Effector CD4-positive, alpha-beta T cell (primary cell): ENCODE measurements at regions not wholly inside any gene's neighbourhood (a gene's known extent, or its start where the extent isn't known, plus 50 kb on each side); places are given as distances from the start of the nearest gene placed in this dataset.

Source experiments
- DNase-seq: peaks from one replicate; pipeline ENCODE4 v3.0.0-alpha.2; 2020

DNA sequence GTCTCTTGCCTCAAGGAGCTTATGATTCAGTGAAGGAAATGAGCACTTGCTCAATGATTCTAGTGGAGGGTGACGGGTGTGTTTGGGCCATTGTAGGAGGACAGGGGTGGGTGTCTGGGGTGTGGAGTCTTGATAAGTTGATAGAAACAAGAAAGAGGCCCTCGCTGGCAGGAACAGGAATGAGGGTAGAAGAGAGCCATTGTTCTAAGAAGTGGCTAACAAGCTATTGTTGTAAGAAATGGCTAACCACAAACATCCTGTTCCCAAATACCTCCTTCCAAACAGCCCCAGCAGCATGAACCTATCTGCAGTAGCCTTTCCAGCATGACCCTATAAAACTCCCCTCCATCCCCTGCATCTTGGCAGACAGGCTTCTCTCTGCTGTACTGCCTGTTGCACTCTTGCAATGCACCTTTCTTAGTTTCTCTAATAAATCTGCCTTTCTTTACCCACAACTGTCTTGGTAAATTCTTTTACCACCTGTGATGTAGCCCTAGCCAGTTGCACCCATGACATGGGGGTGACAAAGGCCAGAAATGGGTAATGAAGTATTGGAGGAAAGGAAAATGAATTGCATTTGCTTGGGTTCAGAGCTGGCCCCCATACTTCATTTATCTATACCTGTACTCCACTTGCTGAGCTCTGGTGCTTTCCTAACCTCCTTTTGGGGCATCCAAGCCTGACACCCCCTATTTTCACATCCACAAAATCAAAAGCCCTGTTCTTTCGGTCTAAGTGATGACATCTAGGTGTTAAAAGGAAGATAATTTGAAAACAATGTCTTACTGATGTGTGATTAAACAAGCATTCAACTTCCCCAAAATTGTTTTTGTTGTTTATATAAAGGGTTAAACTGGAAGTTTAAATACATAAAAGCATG lies 389.1 kb downstream of the GRIN2B start:
- DNase-seq = no peak

DNA sequence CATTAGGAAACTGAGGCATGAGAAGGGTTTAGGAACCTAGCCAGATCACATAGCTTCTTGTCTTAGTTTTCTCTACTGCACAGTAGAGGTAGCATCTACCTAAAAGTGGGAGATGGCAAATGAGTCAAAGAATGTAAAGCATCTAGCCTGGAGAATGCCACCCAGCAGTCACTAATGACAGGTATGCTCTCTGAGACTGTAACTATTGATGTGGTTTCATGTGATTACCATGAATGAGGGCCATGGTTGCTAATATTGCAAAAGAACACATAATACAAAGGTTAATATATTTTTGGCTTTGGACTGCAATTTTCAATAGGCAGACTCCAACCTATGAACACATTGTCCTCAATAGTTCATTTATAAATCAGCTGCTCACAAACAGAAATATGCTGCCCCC lies 389.9 kb downstream of the GRIN2B start:
- DNase-seq = no peak

DNA sequence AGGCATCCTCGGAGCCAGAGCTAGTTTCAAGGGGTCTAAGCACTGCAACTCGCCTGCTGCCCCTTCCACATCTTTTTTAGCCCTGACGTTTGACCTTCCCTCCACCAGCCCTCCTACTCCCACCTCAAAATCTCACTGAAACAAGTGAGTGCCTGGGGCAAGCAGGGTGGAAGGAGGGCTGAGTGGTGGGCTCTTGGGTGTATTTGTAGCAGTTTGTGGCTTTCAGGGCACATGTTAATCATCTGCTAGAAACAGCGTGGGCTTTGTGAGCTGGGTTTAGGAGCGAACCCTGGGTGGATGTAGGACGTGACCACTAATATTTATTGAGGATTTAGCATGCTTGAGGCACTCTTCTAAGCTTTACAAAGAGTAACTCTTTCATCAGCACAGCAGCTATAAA lies 390.3 kb downstream of the GRIN2B start:
- DNase-seq = no peak

DNA sequence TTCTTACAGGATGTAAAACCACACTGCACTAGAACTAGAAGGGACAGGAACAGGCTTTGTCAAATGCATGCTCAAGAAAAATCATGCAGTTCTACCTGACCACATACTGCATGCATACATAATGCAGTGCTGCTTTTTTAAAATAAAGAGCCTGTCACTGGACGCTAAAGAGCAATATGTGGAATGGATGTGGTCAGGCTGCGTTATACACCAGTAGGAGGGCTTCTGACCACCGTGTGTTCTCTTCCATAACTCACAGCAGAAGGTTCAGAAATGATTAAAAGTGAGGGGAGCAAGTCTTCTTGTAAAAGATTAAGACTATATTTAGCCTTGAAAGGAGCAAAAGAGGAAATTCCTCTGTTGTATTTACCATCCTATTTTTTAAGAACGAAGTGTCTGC lies 392.0 kb downstream of the EMP1 start:
- no peak for DNase-seq

DNA sequence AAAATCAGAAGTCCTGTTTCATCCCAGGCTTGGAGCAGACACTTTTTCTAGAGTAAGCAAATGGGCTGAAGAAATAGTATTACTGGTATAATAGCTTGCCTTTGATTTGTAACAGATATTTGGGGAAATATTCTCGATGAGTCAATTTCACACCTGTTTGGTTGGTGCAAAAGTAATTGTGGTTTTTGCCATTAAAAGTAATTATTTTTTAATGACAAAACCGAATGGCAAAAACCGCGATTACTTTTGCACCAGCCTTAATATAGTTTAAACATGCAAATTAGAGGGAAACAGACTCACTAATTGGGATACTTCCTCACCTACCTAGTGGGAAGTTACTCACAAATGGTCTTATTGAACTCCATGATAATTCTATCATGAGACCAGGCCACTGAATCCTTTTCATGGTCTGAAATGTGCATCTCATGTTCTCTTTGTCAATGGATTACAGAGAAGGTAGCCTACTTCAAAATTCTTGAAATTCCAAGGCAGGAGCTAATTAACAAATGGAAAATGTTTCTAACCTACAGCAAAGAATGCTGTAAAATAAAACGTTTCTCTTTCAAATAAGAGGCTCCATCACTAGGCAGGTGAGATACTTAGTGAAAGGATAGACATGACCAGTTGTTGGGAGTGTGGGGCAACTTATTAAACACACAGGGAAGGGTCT lies 391.3 kb downstream of the EMP1 start:
- no peak for DNase-seq

DNA sequence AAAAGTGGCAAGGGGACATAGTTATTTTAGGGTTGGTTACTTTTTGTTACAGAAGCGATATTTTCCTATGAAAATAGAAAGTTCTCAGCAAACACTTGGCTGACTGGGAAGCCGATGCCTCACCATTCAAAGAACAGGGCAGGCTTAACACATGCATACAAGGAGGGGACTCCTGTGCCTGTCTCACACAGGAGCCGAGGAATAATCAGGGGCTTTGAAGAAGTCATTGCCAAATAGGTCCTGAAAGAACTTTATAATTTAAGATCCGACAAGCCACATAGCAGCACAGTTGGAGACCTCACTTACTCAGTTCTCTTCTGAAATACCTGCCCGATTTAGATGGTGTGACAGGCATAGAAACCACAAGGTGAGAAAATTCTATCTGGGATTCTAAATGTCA lies 389.8 kb downstream of the EMP1 start:
- no peak for DNase-seq

DNA sequence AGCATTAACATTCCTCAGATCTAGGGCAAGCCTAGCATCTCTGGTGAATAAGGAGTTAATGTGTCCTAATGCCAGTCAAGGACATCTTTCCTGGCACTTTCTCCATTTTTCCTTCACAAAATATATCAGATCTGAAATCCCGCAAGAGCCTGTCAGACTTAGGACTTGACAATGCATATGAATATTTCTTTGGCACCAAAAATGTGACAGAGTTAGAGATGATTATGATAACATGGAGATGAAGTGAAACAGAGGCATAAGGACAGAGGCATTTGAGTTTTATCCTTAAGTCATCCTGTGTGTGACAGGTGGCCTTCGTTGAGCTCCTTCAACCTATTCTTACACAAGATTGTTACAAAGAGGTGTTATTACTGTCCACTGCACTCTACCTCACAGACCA lies 388.0 kb downstream of the EMP1 start:
- no peak for DNase-seq

DNA sequence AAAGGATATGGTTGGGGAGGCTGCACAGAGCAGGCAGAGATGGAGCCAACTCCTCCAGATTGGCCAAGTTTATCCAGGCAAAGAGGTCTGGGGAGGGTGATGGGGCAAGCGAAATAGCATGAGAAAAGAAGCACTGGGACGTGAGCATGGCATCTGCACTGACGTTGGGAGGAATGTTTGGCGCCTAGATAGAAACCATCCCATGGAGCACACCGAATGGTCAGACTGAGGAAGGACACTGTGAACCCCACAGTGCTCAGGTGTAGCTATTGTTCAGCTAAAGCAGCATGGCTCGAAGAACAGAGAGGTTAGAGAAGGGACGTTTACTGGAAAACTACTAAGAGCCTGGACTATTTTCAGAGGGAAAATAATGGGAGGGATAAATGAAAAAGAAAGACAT lies 387.1 kb downstream of the EMP1 start:
- DNase-seq = no peak

DNA sequence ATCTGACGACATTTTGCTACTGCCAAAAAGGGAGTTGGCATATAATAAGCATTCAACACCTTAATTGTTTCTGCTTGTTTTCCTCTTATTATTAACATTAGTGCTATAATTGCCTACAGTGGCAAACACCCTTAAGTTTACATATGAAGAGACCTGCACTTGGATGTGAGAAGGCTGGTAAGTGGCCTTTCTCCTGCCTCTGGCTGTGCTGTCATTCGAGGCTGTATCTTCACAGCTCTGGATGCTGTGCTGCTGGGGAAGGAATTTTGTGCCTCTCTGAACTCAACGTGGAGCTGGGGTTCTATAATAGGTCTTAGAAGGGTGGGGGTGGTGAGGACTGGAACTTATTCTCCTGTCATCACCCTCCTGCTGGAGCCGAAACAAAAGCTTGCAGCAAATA lies 385.9 kb downstream of the EMP1 start:
- no peak for DNase-seq

DNA sequence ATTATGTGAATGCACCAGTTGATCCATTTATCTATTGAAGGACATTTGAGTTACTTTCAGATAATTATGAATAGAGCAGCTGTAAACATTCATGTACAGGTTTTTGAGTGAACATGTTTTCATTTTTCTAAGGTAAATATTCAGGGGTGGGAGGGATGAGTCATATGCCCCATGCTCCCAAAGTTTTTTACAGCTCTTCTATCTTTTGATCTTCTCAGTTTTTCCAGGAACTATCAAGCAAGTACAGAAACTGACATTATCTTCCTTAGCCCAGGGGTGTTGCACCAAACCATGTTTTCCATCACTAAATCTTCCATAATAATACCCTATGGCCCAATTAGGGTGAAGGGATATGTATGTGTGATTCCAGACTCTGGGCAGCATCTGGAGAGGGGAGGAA lies 384.5 kb downstream of the EMP1 start:
- DNase-seq = no peak

DNA sequence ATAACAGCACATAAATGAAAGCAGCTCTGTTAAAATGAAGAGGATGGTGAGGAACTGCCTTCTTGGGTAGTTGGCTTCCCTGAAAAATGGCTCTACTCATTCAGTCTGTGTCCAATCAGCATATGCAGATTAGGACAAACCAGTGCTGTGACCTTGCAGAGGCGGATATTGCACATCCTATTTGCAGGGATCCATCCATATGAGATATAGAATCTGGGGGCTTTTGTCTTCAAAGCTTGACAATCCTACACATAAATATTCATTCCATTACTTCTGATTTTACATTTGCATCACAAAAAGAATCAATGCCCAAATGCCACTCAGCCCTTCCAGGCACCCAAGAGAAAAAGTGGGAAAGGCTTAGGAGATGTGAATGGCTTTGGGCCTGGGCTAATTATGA lies 383.7 kb downstream of the EMP1 start:
- no peak for DNase-seq

DNA sequence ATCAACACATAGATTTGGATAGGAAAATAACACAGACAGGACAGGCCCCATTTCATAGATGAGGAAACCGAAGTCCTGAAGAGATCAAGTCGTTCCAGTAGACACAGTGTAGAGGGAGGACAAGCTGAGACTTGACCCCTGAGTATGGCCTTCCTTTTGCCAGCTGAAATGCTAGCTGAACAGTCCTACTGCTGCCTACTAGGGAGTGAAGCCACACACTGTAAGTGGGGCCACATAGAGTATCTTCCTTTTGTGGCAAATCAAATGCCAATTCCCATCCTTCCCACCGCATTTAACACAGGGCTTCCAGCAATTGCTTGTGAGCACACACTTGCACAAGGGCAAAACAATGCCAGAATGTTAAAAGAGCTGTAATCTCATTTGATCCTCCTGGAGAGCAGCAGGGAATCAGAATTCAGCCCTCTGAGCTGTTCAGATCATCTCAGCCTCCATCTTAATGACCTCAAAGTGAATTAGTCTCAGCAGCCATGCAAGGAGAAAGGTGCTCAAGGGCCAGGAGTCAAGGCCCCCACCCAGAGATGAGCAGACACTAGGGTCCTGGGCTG lies 380.5 kb downstream of the EMP1 start:
- no peak for DNase-seq

DNA sequence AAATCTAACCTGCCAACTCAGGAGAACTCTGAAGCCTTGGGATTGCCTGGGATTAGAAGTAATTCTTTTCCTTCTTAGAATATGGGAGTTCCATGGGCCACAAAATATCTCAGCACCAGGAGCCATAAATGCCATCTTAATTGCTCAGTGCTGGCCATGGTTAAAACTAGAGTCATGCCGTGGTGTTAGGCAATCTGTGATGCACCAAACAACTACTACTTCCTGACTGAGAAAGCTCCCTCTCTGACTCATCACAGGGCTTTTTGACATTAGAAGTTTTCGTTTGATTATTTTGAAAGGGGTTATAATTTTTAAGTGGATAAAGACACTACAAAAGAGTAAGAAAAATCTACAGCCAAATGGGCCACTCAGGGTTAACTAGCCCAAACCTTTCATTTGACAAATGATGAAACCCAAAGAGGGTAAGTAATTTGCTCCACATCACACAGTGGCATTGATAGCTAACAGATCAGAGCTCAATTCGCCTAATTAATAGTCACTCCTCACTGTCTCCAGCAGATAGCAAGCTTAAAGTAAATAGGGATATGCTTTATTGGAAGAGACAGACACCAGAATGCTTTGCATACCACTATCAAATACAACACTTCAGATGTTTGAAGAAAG lies 377.3 kb downstream of the EMP1 start:
- DNase-seq = no peak

DNA sequence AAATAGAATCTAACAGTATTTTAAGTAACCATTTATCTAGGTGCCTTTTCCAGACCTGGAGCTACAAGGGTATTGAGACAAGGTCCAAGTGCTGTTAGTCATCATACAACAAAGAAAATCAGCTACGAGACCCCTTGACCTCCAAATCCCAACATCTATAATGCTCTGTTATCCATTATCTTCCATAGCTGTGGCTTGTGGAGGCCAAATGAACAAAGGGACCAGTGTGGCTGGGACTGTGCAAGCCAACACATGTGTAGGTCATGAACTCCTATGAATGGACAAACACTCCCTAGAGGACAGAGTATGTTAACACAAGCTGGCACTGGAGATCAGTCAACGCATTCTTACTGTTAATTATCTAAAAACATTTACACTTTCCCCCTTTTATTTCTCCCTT lies 374.5 kb downstream of the EMP1 start:
- DNase-seq = no peak

DNA sequence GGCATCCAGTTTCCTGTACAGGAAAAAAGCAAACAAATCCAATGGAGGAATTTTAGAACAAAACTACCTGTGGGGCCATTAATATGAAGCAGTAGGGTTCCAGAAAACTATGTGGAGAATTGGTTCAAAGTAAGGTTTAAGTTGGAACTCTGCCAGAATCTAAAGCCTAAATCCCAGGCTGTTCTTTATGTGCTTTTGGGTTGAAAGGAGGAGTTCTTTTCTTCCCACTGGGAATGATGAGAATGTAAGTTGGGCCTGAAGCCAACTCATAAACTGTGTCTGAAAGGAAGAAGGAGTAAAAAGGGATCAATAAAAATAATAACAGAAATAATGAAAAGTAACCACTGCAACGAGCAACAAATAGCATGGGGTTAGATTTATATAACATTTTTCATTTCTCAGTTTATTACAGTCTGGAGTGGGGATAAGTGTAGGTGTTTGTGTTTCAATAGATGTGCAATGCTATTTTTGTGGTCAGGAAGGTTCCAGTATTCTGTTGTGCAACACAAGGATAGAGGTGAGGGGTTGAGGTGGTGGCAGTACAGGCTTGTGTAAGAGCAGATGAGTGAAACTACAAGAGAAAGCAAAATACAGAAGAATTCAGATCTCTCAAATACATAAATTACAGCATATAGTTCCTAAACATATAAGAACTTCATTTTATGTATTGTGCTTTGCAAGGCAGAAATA lies 373.6 kb downstream of the EMP1 start:
- DNase-seq = no peak

DNA sequence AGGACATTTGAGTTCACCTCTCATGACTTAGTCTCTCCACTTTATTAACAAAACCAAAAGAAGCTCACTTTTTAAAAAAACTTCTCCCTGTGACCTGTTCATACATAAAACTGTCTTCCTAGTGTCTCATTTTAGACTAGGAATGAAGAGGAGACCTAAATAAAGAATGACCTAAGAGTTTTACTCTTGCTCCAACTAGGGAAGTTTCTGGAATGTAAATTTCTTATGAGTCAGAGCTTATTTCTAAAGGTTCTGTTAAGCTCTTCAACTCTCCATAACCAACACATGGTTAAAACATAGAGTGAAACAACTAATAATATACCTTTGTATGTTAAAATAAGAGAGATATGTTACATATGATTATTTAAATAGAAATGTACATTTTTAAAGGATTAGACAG lies 369.8 kb downstream of the EMP1 start:
- no peak for DNase-seq

DNA sequence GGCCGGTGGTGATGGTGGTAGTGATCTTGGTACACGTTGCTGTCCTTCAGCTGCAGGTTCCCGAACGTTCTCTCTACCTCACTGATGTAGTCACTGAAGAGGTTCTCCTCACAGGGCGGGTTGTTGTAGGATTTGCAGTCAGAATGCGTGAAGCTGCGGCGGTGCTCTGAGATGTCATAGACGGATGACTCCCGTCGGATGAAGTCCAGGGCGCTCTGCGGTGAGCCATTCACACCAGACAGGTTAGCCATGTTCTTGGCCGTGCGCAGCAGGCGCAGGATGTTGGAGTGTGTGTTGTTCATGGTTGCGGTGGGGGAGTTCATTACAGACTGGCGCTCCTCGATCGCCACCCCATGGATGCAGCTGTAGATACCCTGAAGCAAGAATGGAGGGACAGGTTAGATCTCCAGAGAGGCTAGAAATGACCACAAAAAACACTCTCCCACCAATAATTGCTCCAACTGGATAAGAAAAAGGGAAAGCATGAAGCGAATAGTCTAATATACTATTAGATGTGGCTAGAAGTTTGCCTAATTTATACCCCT lies 367.8 kb downstream of the EMP1 start:
- DNase-seq = no peak

DNA sequence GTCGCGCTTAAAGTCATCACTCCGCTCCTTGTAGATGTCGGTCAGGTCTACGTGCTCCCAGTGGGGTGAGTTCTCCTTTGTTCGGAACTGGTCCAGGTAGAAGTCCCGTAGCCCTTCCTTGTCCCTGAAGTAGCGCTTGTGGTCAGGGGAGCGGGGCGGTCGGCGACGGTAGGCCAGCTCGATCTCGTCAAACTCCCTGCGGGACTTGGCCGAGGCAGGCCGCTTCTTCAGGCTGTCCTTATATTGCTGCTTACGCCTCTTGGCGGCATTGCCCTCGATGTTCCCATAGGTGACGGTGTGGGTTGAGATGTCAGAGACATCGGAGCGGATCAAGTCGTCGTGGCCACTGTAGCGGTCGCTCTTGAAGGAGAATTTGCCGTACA lies 367.2 kb downstream of the EMP1 start:
- no peak for DNase-seq

DNA sequence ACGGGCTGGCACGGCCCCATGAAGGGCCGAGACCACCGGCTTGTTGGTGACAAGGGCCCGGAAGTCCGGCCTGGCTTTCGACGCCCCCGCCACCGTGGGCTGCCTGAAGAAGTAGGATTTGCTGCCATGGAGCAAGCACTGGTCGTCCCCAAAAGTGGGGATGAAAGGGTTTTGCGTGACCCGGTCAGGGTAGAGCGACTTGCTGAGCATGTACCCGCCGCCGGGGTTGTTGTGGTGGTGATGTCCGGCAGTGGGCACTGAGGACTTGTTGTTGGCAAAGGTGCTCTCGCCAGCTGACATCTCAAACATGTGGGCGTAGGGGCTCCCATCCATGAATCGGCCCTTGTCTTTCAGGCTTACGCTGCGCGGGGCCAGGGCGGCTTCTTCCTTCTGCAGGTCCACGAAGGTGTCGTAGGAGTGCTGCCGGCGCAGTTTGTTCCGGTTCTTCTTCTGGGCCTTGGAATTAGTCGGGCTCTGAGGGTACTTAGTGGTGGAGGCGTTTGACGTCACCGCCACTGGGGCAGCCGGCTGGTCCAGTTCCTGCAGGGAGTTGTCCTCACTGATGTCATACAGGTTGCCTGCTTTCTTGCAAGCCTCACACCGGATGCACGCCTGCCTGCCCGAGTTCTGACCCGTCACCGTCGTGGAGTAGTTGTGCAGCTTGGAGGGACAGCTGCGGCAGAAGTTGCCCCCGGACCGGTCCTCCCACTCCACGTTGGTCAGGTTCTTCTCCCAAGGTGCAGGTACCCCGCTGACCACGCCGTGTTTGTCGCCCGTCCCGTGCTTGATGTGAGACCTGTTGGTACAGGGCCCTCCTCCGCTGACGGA lies 366.6 kb downstream of the EMP1 start:
- no peak for DNase-seq

DNA sequence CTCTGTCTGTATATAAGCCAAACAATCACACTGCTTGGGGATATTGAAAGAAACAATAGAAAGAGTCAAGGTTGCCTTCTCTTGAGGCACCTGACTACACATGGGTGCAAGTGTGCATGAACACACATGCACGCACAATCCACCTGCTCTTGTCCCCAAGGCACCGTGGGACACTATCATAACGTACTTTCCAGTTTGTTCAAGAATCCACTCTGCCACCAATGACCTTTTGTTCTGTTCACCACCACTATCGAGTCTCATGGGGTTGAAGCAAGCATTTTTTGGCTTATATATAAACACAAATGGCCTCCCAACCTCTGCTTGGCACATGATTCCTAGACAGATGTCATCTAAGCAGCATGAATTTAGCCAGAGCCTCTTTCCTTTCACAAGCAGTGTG lies 365.4 kb downstream of the EMP1 start:
- no peak for DNase-seq

DNA sequence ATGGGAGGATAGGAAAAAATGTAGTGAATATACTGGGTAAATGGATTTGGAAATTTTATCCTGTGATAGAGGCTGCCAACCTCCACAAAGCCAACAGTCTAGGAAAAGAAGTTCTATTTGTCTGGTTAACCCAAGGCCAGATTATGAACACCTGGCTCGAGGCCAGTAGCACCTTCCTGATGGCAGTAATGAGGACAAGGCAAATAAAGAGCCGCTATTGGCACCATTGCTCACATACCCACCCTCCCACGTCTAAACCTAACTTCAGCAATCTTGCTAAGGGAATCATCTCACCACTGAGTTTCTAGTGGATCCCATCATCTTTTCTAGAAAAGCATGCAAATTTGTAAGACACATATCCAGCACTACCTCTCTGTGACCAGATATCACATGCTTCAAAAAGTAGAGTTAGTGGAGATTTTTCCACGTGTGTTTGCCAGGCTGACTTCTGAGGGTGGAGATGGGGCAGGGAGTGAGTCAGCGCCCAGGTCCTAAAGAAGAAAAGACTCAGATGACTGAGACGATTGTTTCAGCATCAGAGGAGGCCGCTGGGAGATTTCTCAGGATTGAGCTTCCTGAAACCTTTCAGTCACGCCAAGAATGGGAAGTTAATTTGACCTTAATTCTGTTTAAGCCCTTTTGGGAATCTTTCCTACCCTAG lies 362.9 kb downstream of the EMP1 start:
- DNase-seq = no peak
